Ishikawa (cell line): ENCODE measurements at regions not wholly inside any gene's neighbourhood (a gene's known extent, or its start where the extent isn't known, plus 50 kb on each side); places are given as distances from the start of the nearest gene placed in this dataset.

Experiments used
- CEBPB ChIP-seq: IDR thresholded peaks from 2 replicates; pipeline ENCODE4 v1.6.1; 2012
- EGR1 ChIP-seq: IDR thresholded peaks from 2 replicates; pipeline ENCODE4 v1.6.1; 2012
- EP300 ChIP-seq: IDR thresholded peaks from 2 replicates; pipeline ENCODE4 v1.6.1; 2012; ENCODE audit warnings: borderline replicate concordance
- FOXM1 ChIP-seq: IDR thresholded peaks from 2 replicates; pipeline ENCODE4 v1.6.1; 2012; ENCODE audit warnings: low read depth, borderline replicate concordance
- TAF1 ChIP-seq: IDR thresholded peaks from 2 replicates; pipeline ENCODE4 v1.6.1; 2012; ENCODE audit warnings: low read depth, mild to moderate bottlenecking
- TCF12 ChIP-seq: IDR thresholded peaks from 2 replicates; pipeline ENCODE4 v1.6.1; 2012; ENCODE audit warnings: low read depth
- ZBTB7A ChIP-seq: IDR thresholded peaks from 2 replicates; pipeline ENCODE4 v1.6.1; 2012; ENCODE audit warnings: low read depth
- TF ChIP-seq, protein P1 (sequence below): IDR thresholded peaks from 2 replicates; pipeline ENCODE4 v1.6.1; 2012

DNA sequence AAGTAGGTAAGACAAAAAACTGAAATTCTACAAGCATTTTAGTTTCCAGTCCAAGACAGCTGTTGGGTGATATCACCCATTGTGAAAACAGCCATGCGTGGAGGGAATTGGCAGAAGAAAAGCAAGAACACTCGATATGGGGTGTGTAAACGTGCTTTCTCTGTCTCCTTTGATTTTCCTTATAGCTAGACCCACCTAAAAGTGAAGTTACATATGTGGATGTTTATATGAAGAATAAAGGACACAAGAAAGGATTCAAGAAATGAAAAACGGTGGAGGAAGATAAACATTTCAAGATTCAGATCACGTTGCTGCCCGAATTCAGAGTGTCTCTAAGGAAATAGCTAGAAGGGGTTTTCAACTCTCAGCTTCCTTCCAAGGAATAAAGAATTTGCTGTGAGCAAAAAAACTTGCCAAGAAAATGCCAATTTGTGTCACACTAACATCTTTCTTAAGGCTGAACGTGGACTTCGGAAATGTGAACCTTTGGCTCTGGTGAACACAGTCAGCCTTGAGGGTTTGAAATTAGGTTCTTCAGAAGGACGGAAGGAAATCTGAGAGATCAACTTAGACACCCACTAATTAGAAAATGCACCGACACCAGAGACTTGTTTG is 269.0 kb upstream of the ADAMTS9 start:
- TF ChIP-seq TCF12 (no peak), EGR1 (no peak), EP300 (no peak), TAF1 (no peak), FOXM1 (no peak), CEBPB (no peak), ZBTB7A (no peak)
- TF ChIP-seq, protein P1, sequence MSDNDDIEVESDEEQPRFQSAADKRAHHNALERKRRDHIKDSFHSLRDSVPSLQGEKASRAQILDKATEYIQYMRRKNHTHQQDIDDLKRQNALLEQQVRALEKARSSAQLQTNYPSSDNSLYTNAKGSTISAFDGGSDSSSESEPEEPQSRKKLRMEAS: no peak
